SU-DHL-6 (cell line): ENCODE measurements at regions not wholly inside any gene's neighbourhood (a gene's known extent, or its start where the extent isn't known, plus 50 kb on each side); places are given as distances from the start of the nearest gene placed in this dataset.

ENCODE experiments used
- H2AFZ ChIP-seq: fragments of 200-600 bp; sonication (generic); 2 replicates; pipeline ENCODE4 v1.6.1; 2014; ENCODE audit warnings: low read depth, mild to moderate bottlenecking, moderate library complexity, mixed read lengths, antibody characterized with exemption, low read length; ENCODE audit not compliant: severe bottlenecking
- H3F3A ChIP-seq: fragments of 200-600 bp; shearing (Covaris generic); 2 replicates; pipeline ENCODE4 v1.6.0; 2016; ENCODE audit warnings: antibody characterized with exemption, mild to moderate bottlenecking; ENCODE audit not compliant: insufficient read depth
- H3K27ac ChIP-seq: fragments of 200-600 bp; sonication (generic); 2 replicates; pipeline ENCODE4 v1.5.1; 2016; ENCODE audit warnings: low read depth, mild to moderate bottlenecking, low read length, moderate library complexity, mixed read lengths
- H3K27me3 ChIP-seq: fragments of 200-600 bp; sonication (generic), shearing (Covaris generic); 2 replicates; pipeline ENCODE4 v1.6.0; 2014; ENCODE audit warnings: mild to moderate bottlenecking, low read length
- H3K36me3 ChIP-seq: fragments of 200-600 bp; sonication (generic); 2 replicates; pipeline ENCODE4 v1.6.1; 2014; ENCODE audit warnings: mild to moderate bottlenecking, low read length, mixed read lengths
- H3K4me2 ChIP-seq: fragments of 300-600, 200-600 bp; shearing (Covaris generic), sonication (generic); 2 replicates; pipeline ENCODE4 v1.6.0; 2014; ENCODE audit warnings: low read length, low read depth, mild to moderate bottlenecking; ENCODE audit not compliant: poor library complexity, severe bottlenecking
- H3K4me3 ChIP-seq: fragments of 200-600 bp; sonication (generic); 2 replicates; pipeline ENCODE4 v1.5.1; 2014; ENCODE audit warnings: antibody characterized with exemption, low read length, mild to moderate bottlenecking, mixed read lengths; ENCODE audit not compliant: insufficient read depth, poor library complexity, severe bottlenecking
- H3K79me2 ChIP-seq: fragments of 200-600 bp; sonication (generic); 2 replicates; pipeline ENCODE4 v1.6.1; 2014; ENCODE audit warnings: mild to moderate bottlenecking, low read length, moderate library complexity; ENCODE audit not compliant: insufficient read depth
- H3K9ac ChIP-seq: fragments of 200-600 bp; sonication (generic); 2 replicates; pipeline ENCODE4 v1.7.0; 2014; ENCODE audit warnings: mild to moderate bottlenecking, low read length
- H3K9me2 ChIP-seq: fragments of 200-600 bp; sonication (generic); replicated peaks from 2 replicates; pipeline ENCODE4 v1.6.1; 2014; ENCODE audit warnings: low read length; ENCODE audit not compliant: insufficient read depth
- H3K9me3 ChIP-seq: fragments of 200-600 bp; sonication (generic); 2 replicates; pipeline ENCODE4 v1.6.1; 2014; ENCODE audit warnings: low read length, mixed read lengths; ENCODE audit not compliant: insufficient read depth
- H4K20me1 ChIP-seq: fragments of 200-600 bp; sonication (generic); 2 replicates; pipeline ENCODE4 v1.6.1; 2014; ENCODE audit warnings: low read depth, mild to moderate bottlenecking, antibody characterized with exemption, low read length, moderate library complexity, mixed read lengths
- EZH2phosphoT487 ChIP-seq: fragments of 200-600 bp; sonication (generic), shearing (Covaris generic); conservative IDR thresholded peaks from 2 replicates; pipeline ENCODE4 v1.6.1; 2018; ENCODE audit warnings: mild to moderate bottlenecking, antibody characterized with exemption, low read length, moderate library complexity, mixed read lengths
- TF ChIP-seq, protein P1 (sequence below): fragments of 200-600 bp; sonication (generic); IDR thresholded peaks from one replicate; pipeline ENCODE4 v1.5.1; 2017; ENCODE audit warnings: antibody characterized with exemption, mild to moderate bottlenecking, low read length, moderate library complexity; ENCODE audit not compliant: insufficient read depth, poor library complexity, severe bottlenecking

DNA sequence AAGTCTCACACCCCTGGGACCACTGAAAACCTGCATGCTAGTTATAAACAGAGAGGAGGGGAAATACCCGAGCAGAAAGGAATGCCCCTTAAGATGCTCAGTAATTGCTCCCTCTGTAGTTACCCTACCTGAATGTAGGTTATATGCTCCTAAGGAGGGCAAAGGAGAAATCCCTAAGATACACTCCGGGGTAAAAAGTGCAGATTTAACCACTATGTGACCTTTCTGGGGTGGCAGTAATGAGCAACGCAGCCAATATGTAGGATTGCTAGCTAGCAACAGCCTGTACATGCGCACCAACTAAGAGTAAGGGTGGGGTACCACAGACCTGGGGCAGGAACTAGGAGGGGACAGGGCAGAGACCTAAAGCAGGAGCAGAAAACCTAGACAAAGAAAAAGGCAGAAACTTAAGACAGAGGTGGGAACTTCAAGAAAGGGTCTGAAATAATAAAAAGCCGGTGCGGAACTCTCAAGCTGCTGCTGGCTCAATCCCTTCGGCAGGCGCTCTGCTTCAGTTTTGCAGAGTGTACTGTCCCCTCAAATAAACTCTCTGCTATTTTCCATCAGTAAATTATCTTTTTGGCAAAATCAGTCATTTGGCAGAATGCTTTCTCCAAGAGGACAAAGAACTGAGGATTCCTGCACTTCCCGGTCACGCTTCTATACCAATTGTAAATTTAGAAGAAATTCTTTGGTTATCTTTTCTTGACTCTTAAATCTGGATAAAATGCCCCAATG, 823.8 kb downstream of the CDH11 start:
- no peaks in the 10 kb centered on the region for H3K79me2 ChIP-seq
- H3K27ac ChIP-seq, result no peak overlapping the region
- no peaks in the 10 kb centered on the region for H3F3A ChIP-seq
- H2AFZ ChIP-seq, result no peak overlapping the region
- TF ChIP-seq, protein P1, sequence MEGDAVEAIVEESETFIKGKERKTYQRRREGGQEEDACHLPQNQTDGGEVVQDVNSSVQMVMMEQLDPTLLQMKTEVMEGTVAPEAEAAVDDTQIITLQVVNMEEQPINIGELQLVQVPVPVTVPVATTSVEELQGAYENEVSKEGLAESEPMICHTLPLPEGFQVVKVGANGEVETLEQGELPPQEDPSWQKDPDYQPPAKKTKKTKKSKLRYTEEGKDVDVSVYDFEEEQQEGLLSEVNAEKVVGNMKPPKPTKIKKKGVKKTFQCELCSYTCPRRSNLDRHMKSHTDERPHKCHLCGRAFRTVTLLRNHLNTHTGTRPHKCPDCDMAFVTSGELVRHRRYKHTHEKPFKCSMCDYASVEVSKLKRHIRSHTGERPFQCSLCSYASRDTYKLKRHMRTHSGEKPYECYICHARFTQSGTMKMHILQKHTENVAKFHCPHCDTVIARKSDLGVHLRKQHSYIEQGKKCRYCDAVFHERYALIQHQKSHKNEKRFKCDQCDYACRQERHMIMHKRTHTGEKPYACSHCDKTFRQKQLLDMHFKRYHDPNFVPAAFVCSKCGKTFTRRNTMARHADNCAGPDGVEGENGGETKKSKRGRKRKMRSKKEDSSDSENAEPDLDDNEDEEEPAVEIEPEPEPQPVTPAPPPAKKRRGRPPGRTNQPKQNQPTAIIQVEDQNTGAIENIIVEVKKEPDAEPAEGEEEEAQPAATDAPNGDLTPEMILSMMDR, result no peak
- no peak for TF ChIP-seq EZH2phosphoT487
- no peaks in the 10 kb centered on the region for H3K36me3 ChIP-seq
- H3K4me3 ChIP-seq, result no peak overlapping the region
- no peaks in the 10 kb centered on the region for H3K27me3 ChIP-seq
- no peaks in the 10 kb centered on the region for H3K9me3 ChIP-seq
- H4K20me1 ChIP-seq, result no peaks in the 10 kb centered on the region
- no peak overlapping the region for H3K4me2 ChIP-seq
- H3K9me2 ChIP-seq, result no peaks in the 10 kb centered on the region
- no peak overlapping the region for H3K9ac ChIP-seq

GRCh38 chr16:64295466-64295865, 826.4 kb downstream of the CDH11 start:
- Histone ChIP-seq H3K27me3 (no peaks in the 10 kb centered on the region), H3K36me3 (no peaks in the 10 kb centered on the region), H3K4me3 (no peak overlapping the region), H3K9me3 (no peaks in the 10 kb centered on the region), H4K20me1 (no peaks in the 10 kb centered on the region), H2AFZ (no peak overlapping the region), H3K9ac (no peak overlapping the region), H3K79me2 (no peaks in the 10 kb centered on the region), H3K9me2 (no peaks in the 10 kb centered on the region), H3F3A (no peaks in the 10 kb centered on the region), H3K27ac (no peak overlapping the region), H3K4me2 (no peak overlapping the region)
- TF ChIP-seq, protein P1, result no peak
- TF ChIP-seq EZH2phosphoT487, result no peak

- Histone ChIP-seq H3K79me2 (no peaks in the 10 kb centered on the region), H3F3A (no peaks in the 10 kb centered on the region), H3K27ac (no peak overlapping the region), H3K4me3 (no peak overlapping the region), H3K36me3 (no peaks in the 10 kb centered on the region), H3K9ac (no peak overlapping the region), H3K9me3 (no peaks in the 10 kb centered on the region), H3K4me2 (no peak overlapping the region), H3K27me3 (no peaks in the 10 kb centered on the region), H2AFZ (no peak overlapping the region), H4K20me1 (no peaks in the 10 kb centered on the region), H3K9me2 (no peaks in the 10 kb centered on the region)
- TF ChIP-seq EZH2phosphoT487, result no peak
- TF ChIP-seq, protein P1, result no peak
These were observed 828.9 kb downstream of the CDH11 start for GRCh38 chr16:64292953-64293352.
